Fibroblast of lung (primary cell): ENCODE measurements at regions not wholly inside any gene's neighbourhood (a gene's known extent, or its start where the extent isn't known, plus 50 kb on each side); places are given as distances from the start of the nearest gene placed in this dataset.

Source experiments
- DNase-seq, 2 donors: peaks; one replicate each; pipeline versions ENCODE4 v3.0.0 to v3.0.0-alpha.2; 2010; ENCODE audit warnings: low read depth in 2 of 2
- H2AFZ ChIP-seq: 2 replicates; pipeline ENCODE4 v1.5.1; 2012; ENCODE audit warnings: low read length, control low read depth, inconsistent platforms
- H3K27ac ChIP-seq: 2 replicates; pipeline ENCODE4 v1.5.1; 2011; ENCODE audit warnings: low read length, control low read depth; ENCODE audit not compliant: insufficient read depth
- H3K27me3 ChIP-seq: 2 replicates; pipeline ENCODE4 v1.5.1; 2011; ENCODE audit warnings: mild to moderate bottlenecking, low read length; ENCODE audit not compliant: control insufficient read depth, insufficient read depth
- H3K36me3 ChIP-seq: 2 replicates; pipeline ENCODE4 v1.5.1; 2011; ENCODE audit warnings: low read length; ENCODE audit not compliant: control insufficient read depth, insufficient read depth
- H3K4me1 ChIP-seq: 2 replicates; pipeline ENCODE4 v1.5.1; 2011; ENCODE audit warnings: low read length; ENCODE audit not compliant: control insufficient read depth, insufficient read depth; ENCODE audit errors: extremely low read depth
- H3K4me2 ChIP-seq: 2 replicates; pipeline ENCODE4 v1.5.1; 2011; ENCODE audit warnings: low read length, control low read depth; ENCODE audit not compliant: insufficient read depth; ENCODE audit errors: extremely low read depth
- H3K4me3 ChIP-seq, 4 experiments: fragments of 200-600 bp in 1 of 4; sonication (generic) in 1 of 4; replicated peaks in 1 of 4; 2 replicates each; pipeline ENCODE4 v1.5.1; 2011 to 2016; ENCODE audit warnings: low read length in 4 of 4, low read depth in 3 of 4, mild to moderate bottlenecking in 3 of 4, control low read depth in 2 of 4, inconsistent platforms in 1 of 4, mixed read lengths in 1 of 4; ENCODE audit not compliant: insufficient read depth in 1 of 4; ENCODE audit errors: control extremely low read depth in 1 of 4
- H3K79me2 ChIP-seq: 2 replicates; pipeline ENCODE4 v1.5.1; 2012; ENCODE audit warnings: mild to moderate bottlenecking, low read length, inconsistent platforms; ENCODE audit not compliant: control insufficient read depth, insufficient read depth
- H3K9ac ChIP-seq: 2 replicates; pipeline ENCODE4 v1.5.1; 2011; ENCODE audit warnings: mild to moderate bottlenecking, low read length, control low read depth; ENCODE audit not compliant: insufficient read depth
- H3K9me3 ChIP-seq: 2 replicates; pipeline ENCODE4 v1.5.1; 2012; ENCODE audit warnings: low read depth, low read length; ENCODE audit not compliant: control insufficient read depth, insufficient read depth
- H4K20me1 ChIP-seq: 2 replicates; pipeline ENCODE4 v1.5.1; 2011; ENCODE audit warnings: low read length; ENCODE audit not compliant: control insufficient read depth, insufficient read depth; ENCODE audit errors: extremely low read depth
- EZH2 ChIP-seq: IDR thresholded peaks from 2 replicates; pipeline ENCODE4 v1.5.1; 2012; ENCODE audit warnings: low read length, control low read depth, mild to moderate bottlenecking; ENCODE audit errors: missing control alignments
- TF ChIP-seq, protein P1 (sequence below), 2 donors: IDR thresholded peaks in 1 of 2; conservative IDR thresholded peaks in 1 of 2; 1 replicate in 1 of 2; 2 replicates in 1 of 2; pipeline ENCODE4 v1.5.1; 2011 to 2012; ENCODE audit warnings: low read length in 2 of 2, control low read depth in 1 of 2, inconsistent platforms in 1 of 2, low read depth in 1 of 2, mild to moderate bottlenecking in 1 of 2

DNA sequence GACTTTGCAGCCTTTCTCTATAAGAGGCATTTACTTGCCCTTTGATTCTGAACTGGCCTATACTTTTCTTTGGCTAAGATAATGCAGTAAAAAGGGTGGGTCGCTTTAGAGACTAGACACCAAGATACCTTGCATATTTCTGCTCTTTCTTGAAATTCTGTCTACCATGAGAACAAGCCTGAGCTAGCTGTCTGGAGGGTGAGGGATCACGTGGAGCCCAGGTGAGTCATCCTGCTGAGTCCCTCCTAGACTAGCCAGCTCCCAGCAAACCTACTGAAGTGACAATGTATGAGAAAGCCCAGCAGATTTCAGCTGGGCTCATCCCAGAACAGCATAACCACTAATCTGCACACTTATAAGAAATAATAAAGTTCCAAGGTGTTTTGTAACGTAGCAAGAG, 408.0 kb upstream of the KAZN start:
- Histone ChIP-seq H3K4me1 (no peaks in the 10 kb centered on the region), H3K27ac (no peak overlapping the region), H3K27me3 (no peaks in the 10 kb centered on the region), H2AFZ (no peak overlapping the region), H3K4me2 (no peak overlapping the region), H3K79me2 (no peaks in the 10 kb centered on the region), H3K4me3 (no peak overlapping the region), H3K9me3 (no peaks in the 10 kb centered on the region), H3K36me3 (no peaks in the 10 kb centered on the region), H3K9ac (no peak overlapping the region), H4K20me1 (no peaks in the 10 kb centered on the region)
- TF ChIP-seq, protein P1, sequence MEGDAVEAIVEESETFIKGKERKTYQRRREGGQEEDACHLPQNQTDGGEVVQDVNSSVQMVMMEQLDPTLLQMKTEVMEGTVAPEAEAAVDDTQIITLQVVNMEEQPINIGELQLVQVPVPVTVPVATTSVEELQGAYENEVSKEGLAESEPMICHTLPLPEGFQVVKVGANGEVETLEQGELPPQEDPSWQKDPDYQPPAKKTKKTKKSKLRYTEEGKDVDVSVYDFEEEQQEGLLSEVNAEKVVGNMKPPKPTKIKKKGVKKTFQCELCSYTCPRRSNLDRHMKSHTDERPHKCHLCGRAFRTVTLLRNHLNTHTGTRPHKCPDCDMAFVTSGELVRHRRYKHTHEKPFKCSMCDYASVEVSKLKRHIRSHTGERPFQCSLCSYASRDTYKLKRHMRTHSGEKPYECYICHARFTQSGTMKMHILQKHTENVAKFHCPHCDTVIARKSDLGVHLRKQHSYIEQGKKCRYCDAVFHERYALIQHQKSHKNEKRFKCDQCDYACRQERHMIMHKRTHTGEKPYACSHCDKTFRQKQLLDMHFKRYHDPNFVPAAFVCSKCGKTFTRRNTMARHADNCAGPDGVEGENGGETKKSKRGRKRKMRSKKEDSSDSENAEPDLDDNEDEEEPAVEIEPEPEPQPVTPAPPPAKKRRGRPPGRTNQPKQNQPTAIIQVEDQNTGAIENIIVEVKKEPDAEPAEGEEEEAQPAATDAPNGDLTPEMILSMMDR (conservative IDR thresholded peaks at IDR 0.05 in 1 of 2, IDR thresholded peaks at IDR 0.05 in 1 of 2; ENCODE audit: low read depth in 1 of 2, low read length in 2 of 2): no peak
- TF ChIP-seq EZH2: no peak
- peak in 1 of 2 donors; percentile 63 for DNase-seq

DNA sequence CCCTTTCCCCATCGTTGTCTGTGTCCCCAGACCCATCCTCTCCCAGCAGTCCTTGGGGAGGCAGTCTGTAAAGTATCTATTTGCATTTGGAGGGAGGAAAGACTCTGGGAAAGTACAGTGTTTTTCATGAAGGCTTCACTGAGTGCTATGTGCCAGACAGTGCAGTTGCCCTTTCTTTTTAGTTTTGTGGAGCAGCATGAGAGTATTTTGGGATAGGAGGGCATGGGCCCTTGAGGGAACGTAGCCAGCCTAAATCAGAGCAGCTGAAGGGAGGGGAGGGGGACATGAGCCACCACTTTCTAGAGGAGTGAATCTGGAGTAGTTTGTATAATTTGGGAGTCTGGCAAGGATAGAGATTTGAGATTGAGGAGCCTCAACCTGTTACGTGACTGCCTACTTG, 404.0 kb upstream of the KAZN start:
- no peak for DNase-seq
- TF ChIP-seq EZH2: no peak
- TF ChIP-seq, protein P1 (conservative IDR thresholded peaks at IDR 0.05 in 1 of 2, IDR thresholded peaks at IDR 0.05 in 1 of 2; ENCODE audit: low read depth in 1 of 2, low read length in 2 of 2): no peak
- no peaks in the 10 kb centered on the region for H3K36me3 ChIP-seq
- H3K27ac ChIP-seq: no peak overlapping the region
- no peaks in the 10 kb centered on the region for H3K9me3 ChIP-seq
- no peak overlapping the region for H2AFZ ChIP-seq
- no peaks in the 10 kb centered on the region for H4K20me1 ChIP-seq
- H3K79me2 ChIP-seq: no peaks in the 10 kb centered on the region
- H3K4me3 ChIP-seq: no peak overlapping the region
- H3K4me1 ChIP-seq: no peaks in the 10 kb centered on the region
- H3K27me3 ChIP-seq: no peaks in the 10 kb centered on the region
- no peak overlapping the region for H3K9ac ChIP-seq
- H3K4me2 ChIP-seq: no peak overlapping the region

DNA sequence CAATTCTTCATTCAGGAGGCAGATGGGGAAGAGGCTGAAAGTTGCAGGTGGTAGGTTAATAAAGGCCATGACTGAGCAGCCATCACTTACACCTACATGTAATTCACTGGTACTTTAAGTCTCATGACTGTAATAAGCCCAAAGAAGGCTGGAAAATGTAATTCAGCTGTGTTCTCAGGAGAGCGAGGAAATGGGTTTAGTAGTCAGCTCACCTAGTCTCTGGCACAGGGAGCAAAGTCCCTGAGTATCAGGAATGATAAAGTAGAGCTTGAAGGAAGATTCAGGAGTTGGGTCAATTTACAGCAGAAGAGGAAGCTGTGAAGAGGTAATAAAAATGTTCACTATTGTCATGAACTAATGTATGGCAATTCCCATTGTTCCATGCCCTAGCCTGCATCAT, 393.4 kb upstream of the KAZN start:
- Histone ChIP-seq H3K9ac (no peak overlapping the region), H3K4me3 (no peak overlapping the region), H3K4me2 (no peak overlapping the region), H2AFZ (no peak overlapping the region), H3K79me2 (no peaks in the 10 kb centered on the region), H3K27ac (no peak overlapping the region), H3K36me3 (no peaks in the 10 kb centered on the region), H3K27me3 (no peaks in the 10 kb centered on the region), H3K4me1 (no peaks in the 10 kb centered on the region), H4K20me1 (no peaks in the 10 kb centered on the region), H3K9me3 (no peaks in the 10 kb centered on the region)
- TF ChIP-seq, protein P1 (conservative IDR thresholded peaks at IDR 0.05 in 1 of 2, IDR thresholded peaks at IDR 0.05 in 1 of 2; ENCODE audit: low read depth in 1 of 2, low read length in 2 of 2): no peak
- no peak for TF ChIP-seq EZH2
- DNase-seq: no peak
